ENCODE measurements at regions not wholly inside any gene's neighbourhood (a gene's known extent, or its start where the extent isn't known, plus 50 kb on each side); places are given as distances from the start of the nearest gene placed in this dataset.

GRCh38 chr6:150299873-150300485 lies 68.8 kb upstream of the IYD start:
- peaks cover 10% of the 10 kb centered on the region for H3K9me3 Mint-ChIP-seq
- intact Hi-C loops (cut with micrococcal nuclease), result no loop called here
- ATAC-seq (ENCODE audit: low read depth) (no peak), DNase-seq (no peak)
- no peak overlapping the region for H3K4me3 Mint-ChIP-seq
- no peak for TF ChIP-seq CTCF (IDR thresholded peaks at IDR 0.05)
- peaks cover 5% of the 10 kb centered on the region for H3K27me3 Mint-ChIP-seq
- ChIA-PET CTCF (no interaction called here), POLR2A (no interaction called here)
- H3K27ac Mint-ChIP-seq, result no peak overlapping the region
- H3K4me1 Mint-ChIP-seq, result no peaks in the 10 kb centered on the region
- H3K36me3 Mint-ChIP-seq (ENCODE audit: low read depth), result no peaks in the 10 kb centered on the region

- ATAC-seq (ENCODE audit: low read depth), result peak; percentile 74
- CTCF ChIA-PET, result no interaction called here
- H3K27ac Mint-ChIP-seq, result no peak overlapping the region
These were observed 66.8 kb upstream of the IYD start for GRCh38 chr6:150301846-150302519.

GRCh38 chr6:150302520-150303176 lies 66.2 kb upstream of the IYD start:
- no peak overlapping the region for H3K4me3 Mint-ChIP-seq
- H3K27ac Mint-ChIP-seq, result no peak overlapping the region
- POLR2A ChIA-PET, result no interaction called here
- no peak for TF ChIP-seq CTCF (IDR thresholded peaks at IDR 0.05)
- intact Hi-C loops (cut with micrococcal nuclease), result no loop called here
- H3K36me3 Mint-ChIP-seq (ENCODE audit: low read depth), result no peaks in the 10 kb centered on the region
- H3K27me3 Mint-ChIP-seq, result peaks cover 16% of the 10 kb centered on the region
- peaks cover 3% of the 10 kb centered on the region for H3K9me3 Mint-ChIP-seq
- H3K4me1 Mint-ChIP-seq, result no peaks in the 10 kb centered on the region
- CTCF ChIA-PET, result no interaction called here
- ATAC-seq (ENCODE audit: low read depth) (no peak), DNase-seq (no peak)

More at GRCh38 chr6:150301846-150302519, 66.8 kb upstream of the IYD start:
- Mint-ChIP-seq H3K4me3 (no peak overlapping the region), H3K4me1 (no peaks in the 10 kb centered on the region), H3K9me3 (peaks cover 8% of the 10 kb centered on the region), H3K36me3 (ENCODE audit: low read depth) (no peaks in the 10 kb centered on the region), H3K27me3 (peaks cover 11% of the 10 kb centered on the region)
- DNase-seq, result no peak
- POLR2A ChIA-PET, result no interaction called here
- TF ChIP-seq CTCF (IDR thresholded peaks at IDR 0.05), result no peak
- intact Hi-C loops (cut with micrococcal nuclease), result no loop called here

- CTCF ChIA-PET, result no interaction called here
- Mint-ChIP-seq H3K27ac (no peak overlapping the region), H3K9me3 (no peaks in the 10 kb centered on the region), H3K4me1 (no peaks in the 10 kb centered on the region), H3K27me3 (peaks cover 17% of the 10 kb centered on the region), H3K4me3 (no peak overlapping the region), H3K36me3 (ENCODE audit: low read depth) (no peaks in the 10 kb centered on the region)
- no peak for ATAC-seq (ENCODE audit: low read depth)
- POLR2A ChIA-PET, result no interaction called here
- TF ChIP-seq CTCF (IDR thresholded peaks at IDR 0.05), result no peak
- intact Hi-C loops (cut with micrococcal nuclease), result no loop called here
- no peak for DNase-seq
These were observed 65.6 kb upstream of the IYD start for GRCh38 chr6:150303256-150303655.

- Mint-ChIP-seq H3K36me3 (ENCODE audit: low read depth) (no peaks in the 10 kb centered on the region), H3K4me1 (no peaks in the 10 kb centered on the region), H3K27me3 (peaks cover 18% of the 10 kb centered on the region), H3K4me3 (no peak overlapping the region), H3K27ac (no peak overlapping the region), H3K9me3 (no peaks in the 10 kb centered on the region)
- POLR2A ChIA-PET, result no interaction called here
- intact Hi-C loops (cut with micrococcal nuclease), result no loop called here
- DNase-seq (no peak), ATAC-seq (ENCODE audit: low read depth) (no peak)
- TF ChIP-seq CTCF (IDR thresholded peaks at IDR 0.05), result no peak
- CTCF ChIA-PET, result no interaction called here
These were observed 64.4 kb upstream of the IYD start for GRCh38 chr6:150304429-150304828.

All from activated B cell treated with CpG ODN at 0.5 μM for 24 hours (primary cell).